Prostate gland (tissue), 2 donors: ENCODE measurements at regions not wholly inside any gene's neighbourhood (a gene's known extent, or its start where the extent isn't known, plus 50 kb on each side); places are given as distances from the start of the nearest gene placed in this dataset.

Experiments used
- POLR2A ChIP-seq: fragments of 450-650 bp; IDR thresholded peaks from one replicate; pipeline ENCODE4 v1.6.1; 2016; ENCODE audit warnings: antibody characterized with exemption, mild to moderate bottlenecking
- TF ChIP-seq, protein P1 (sequence below), 4 experiments: fragments of 200-600 bp in 2 of 4; fragments of 450-650 bp in 2 of 4; sonication (generic) in 2 of 4; IDR thresholded peaks; 1 replicate in 3 of 4; 2 replicates in 1 of 4; pipeline ENCODE4 v1.5.1; 2016 to 2019; ENCODE audit warnings: antibody characterized with exemption in 4 of 4, mild to moderate bottlenecking in 2 of 4, moderate library complexity in 2 of 4

DNA sequence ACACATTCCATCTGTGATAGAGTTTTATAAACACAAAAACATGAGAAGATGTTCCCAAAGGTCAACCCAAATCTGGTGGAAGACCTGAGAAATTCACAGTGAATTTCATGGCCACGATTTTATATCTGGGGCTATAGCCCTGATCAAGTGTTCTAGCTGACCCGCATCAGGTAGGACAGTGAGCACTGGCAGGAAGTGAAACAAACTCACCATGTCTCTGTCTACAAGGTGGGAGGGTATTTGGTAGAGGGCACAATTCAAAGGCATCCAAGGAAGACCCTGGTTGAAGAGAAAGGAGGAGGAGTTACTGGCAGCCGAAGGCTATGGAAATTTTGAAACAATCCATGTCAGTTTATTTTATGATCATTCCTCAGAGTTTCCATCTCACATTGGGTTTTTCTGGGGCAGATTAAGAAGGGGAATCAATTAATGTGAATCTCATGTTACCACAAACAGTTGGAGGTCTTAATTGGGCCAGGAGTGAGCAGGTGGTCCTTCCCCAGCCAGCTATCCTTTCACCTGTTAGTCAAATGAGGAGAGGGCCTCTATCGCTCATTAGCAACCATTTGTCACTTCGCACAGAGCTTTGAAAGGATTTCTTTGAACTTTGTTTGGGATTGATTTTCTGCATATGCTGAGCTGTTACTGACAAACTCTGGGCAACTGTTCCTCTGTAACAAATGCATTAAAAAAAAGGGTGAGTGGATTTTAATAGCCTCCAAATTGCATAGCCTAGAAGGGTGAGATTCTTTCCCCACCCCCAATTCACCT, 612.0 kb upstream of the CLINT1 start:
- TF ChIP-seq, protein P1, sequence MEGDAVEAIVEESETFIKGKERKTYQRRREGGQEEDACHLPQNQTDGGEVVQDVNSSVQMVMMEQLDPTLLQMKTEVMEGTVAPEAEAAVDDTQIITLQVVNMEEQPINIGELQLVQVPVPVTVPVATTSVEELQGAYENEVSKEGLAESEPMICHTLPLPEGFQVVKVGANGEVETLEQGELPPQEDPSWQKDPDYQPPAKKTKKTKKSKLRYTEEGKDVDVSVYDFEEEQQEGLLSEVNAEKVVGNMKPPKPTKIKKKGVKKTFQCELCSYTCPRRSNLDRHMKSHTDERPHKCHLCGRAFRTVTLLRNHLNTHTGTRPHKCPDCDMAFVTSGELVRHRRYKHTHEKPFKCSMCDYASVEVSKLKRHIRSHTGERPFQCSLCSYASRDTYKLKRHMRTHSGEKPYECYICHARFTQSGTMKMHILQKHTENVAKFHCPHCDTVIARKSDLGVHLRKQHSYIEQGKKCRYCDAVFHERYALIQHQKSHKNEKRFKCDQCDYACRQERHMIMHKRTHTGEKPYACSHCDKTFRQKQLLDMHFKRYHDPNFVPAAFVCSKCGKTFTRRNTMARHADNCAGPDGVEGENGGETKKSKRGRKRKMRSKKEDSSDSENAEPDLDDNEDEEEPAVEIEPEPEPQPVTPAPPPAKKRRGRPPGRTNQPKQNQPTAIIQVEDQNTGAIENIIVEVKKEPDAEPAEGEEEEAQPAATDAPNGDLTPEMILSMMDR (IDR thresholded peaks at IDR 0.05): no peak
- TF ChIP-seq POLR2A: no peak
